ENCODE measurements at regions not wholly inside any gene's neighbourhood (a gene's known extent, or its start where the extent isn't known, plus 50 kb on each side); places are given as distances from the start of the nearest gene placed in this dataset.

GRCh38 chr17:17408236-17408794, 68.5 kb upstream of the MED9 start:
- TF ChIP-seq EZH2phosphoT487 (IDR thresholded peaks at IDR 0.05; ENCODE audit: insufficient read depth, low read depth) = no peak
- TF ChIP-seq EZH2 (IDR thresholded peaks at IDR 0.05; ENCODE audit: insufficient read depth, poor library complexity, severe bottlenecking) = no peak
